A204.1 (cell line): ENCODE measurements at regions not wholly inside any gene's neighbourhood (a gene's known extent, or its start where the extent isn't known, plus 50 kb on each side); places are given as distances from the start of the nearest gene placed in this dataset.

Experiments
- FAIRE-seq: peaks from 2 replicates; lab custom pipeline; 2012; peaks lifted over from hg19 to GRCh38; lab: Jason Lieb, UNC

DNA sequence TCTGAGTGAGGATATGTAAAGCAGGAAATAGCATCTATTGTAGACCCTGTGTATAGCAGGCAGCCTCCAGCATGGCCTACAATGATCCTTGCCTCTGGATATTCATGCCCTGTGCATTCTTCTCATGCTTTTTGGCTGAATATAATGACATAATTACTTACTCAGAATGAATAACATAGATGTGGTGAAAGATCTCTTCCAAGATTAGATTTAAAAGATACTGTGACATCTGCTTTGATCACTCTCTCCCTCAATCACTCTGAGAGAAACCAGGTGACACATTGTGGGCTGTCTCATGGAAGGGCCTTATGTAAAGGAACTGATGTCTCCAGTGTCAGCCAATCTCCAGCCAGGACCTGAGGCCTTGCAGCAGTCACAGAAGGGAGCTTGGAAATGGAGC lies 376.7 kb downstream of the DNAH5 start:
- FAIRE-seq = no peak

DNA sequence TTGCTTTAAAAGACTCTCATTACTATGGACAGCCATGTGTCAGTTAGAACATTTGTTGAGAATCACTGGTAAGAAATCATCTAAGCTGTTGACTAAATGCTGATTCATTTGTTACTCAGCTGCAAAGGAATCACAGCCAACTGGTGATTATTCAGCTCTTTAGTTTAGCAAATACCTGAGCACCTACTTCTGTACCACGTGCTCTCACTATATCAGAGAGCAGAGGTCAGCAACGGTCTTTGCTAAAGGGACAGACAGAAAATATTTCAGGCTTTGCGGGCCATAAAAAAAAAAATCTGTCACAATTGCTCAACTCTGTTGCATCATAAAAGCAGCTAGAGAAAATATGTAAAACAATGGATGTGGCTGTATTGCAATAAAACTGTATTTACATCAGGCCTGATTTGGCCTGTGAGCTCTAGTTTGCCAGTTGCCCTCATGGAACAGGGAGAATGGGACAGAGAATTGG lies 377.6 kb downstream of the DNAH5 start:
- FAIRE-seq = no peak

DNA sequence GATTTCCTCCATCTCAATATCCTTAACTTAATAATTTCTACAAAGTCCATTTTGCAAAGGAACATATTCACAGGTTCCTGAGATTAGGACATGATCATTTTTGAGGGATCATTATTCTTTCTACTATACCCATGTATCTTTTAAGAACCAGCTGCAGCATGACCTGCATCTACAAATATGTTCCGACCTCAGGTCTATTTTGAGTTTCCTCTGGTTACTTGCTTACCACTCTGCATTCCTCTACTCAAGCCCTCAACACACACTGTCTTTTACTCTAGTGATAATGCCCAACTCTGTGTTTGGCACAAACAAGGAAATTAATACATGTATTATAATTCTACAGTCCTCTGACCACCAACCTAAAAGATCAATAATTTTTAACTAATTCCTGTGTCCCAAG lies 386.1 kb downstream of the DNAH5 start:
- no peak for FAIRE-seq

GRCh38 chr5:13553896-13554295 lies 390.6 kb downstream of the DNAH5 start:
- no peak for FAIRE-seq

GRCh38 chr5:13552361-13552760 lies 392.1 kb downstream of the DNAH5 start:
- no peak for FAIRE-seq

GRCh38 chr5:13551645-13552044 lies 392.8 kb downstream of the DNAH5 start:
- no peak for FAIRE-seq

DNA sequence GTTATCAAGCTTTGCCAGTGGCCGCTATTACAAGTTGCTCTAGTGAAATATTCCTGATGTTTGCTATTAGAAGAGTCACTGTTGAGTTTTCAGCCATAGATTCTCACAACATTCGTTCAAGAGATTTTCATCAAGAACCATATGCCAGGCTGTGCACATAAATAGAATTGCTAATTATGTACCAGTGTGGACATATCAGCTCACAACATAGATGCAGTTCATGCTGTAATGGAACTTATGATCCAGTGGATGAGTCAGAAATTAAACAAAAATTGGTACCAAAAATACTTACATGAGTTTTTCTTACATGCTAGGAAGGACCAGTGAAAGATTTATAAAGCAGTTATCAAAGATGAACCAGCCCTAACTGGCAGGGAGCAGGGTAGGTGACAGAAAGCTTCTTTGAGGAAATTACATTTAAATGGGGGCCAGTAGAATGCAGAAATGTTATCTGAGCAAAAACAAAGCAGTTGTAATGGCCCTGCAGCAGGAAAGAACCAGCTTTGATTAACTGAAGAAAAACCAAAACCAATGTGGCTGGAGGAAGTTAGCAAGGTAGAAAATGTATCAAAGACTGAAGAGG lies 404.2 kb downstream of the DNAH5 start:
- no peak for FAIRE-seq

GRCh38 chr5:13536933-13537332 lies 407.6 kb downstream of the DNAH5 start:
- no peak for FAIRE-seq

DNA sequence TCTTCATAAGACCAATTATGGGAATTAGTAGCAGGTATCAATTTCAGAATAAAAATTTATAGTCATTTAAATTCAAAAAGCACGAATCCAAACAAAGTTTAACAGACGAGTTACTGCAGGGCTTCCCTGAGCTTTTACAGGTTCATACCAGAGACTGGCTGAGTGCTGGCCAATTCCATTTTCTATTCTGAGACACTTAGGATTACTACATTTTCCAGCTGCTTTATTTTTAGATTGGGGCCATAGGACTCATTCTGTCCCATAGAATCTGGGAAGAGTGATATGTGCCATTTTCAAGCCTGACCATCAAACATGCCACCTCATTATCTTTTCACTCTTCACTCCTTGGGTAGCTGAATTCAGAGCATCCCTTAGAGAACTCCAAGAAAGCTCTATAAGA lies 410.7 kb downstream of the DNAH5 start:
- FAIRE-seq = no peak

- no peak for FAIRE-seq
These were observed 415.2 kb downstream of the DNAH5 start for GRCh38 chr5:13529300-13529699.

GRCh38 chr5:13524936-13525335 lies 419.6 kb downstream of the DNAH5 start:
- no peak for FAIRE-seq

DNA sequence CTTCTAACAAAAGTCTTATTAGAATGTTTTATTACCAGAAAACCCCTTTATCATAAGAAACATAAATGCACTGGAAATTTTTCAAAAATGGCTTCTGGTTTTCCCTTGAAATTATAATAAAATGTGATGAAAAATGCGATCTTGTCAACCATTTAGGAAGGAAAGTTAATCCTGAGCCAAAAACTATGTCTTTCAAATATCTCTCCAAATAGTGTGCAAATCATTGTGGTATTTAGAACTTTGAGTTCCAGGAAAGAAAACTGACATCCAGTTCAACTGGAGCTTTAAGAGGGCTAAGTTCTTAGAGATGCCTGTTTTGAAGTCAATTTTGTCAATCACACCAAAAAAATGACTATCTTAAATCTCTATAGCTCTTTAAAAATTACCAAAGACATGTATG lies 425.4 kb downstream of the DNAH5 start:
- no peak for FAIRE-seq

DNA sequence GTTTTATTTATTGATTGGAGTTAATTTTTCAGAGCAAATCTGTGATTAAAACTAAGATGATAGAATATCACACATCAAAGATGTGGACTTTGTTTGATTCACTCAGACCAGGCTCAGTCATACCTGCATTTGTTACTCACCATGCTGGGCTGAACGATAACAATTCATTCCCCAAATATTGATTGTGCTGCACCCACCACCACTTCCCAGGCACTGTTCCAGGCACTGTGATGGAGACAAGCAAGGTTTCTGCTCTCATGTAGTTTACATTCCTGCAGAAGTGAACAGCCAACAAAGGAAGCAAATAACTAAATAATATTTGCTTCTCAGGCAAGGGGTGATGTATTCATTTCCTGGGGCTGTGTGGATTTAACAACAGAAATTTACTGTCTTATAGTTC lies 428.3 kb downstream of the DNAH5 start:
- no peak for FAIRE-seq

GRCh38 chr5:13511442-13511841 lies 433.0 kb downstream of the DNAH5 start:
- FAIRE-seq = no peak

GRCh38 chr5:13510616-13511015 lies 433.9 kb downstream of the DNAH5 start:
- no peak for FAIRE-seq

DNA sequence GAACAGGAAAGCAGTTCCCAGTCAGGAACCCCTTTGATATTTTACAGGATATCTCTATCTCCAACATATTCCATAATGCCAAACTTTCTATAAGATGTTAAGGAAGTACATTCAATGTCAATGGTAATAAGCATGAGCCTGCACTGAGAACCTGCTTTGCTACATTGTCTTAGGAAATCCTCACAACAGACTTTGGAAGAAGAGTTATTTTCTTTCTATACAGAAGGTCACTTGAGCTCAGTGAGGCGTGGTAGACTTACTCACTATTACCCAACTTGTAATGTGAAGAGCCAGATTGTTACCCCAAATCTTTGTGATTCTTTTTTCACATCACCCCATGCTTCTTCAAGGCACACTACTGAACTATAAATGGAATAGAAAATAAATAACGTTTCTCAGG lies 435.9 kb downstream of the DNAH5 start:
- FAIRE-seq = no peak

GRCh38 chr5:13505326-13505725 lies 439.2 kb downstream of the DNAH5 start:
- no peak for FAIRE-seq

DNA sequence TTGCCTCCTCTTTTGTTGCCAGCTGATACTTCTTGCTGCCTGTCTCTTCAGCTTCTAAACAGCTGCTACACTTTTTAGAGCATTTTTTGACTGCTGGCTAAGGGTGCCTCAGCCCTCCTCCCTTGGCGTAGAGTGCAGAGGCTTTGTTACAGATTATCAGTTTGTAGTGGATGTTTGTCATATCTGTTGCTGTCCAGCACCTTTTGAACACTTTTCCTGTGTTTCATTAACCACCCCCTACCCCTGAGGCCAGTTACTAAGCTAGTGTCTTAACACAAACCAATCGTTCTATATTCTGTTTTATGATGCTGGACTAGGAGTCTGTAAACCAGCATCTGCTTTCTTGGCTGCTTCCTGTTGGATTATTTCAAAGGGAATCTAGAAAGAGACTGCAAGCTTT lies 441.5 kb downstream of the DNAH5 start:
- no peak for FAIRE-seq

- no peak for FAIRE-seq
These were observed 443.3 kb downstream of the DNAH5 start for GRCh38 chr5:13501176-13501575.

DNA sequence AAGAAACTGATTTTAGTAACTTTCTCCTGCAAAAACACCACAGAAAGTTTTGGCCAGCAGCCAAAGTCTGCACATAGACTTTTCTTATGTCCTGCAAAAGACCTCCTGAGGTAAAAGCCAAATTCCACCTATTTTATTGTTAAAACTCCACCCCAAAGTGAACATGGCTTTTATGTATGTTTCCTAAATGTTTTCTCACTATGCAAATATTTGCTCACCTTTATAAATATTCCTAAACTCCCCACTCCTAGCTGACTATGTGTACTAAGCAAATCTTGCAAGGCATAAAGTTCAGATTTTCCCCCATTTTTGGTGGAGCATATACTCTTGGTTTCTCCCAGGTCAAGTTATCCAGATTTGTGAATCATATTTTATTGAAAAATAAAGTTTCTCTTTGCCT lies 446.2 kb downstream of the DNAH5 start:
- no peak for FAIRE-seq

DNA sequence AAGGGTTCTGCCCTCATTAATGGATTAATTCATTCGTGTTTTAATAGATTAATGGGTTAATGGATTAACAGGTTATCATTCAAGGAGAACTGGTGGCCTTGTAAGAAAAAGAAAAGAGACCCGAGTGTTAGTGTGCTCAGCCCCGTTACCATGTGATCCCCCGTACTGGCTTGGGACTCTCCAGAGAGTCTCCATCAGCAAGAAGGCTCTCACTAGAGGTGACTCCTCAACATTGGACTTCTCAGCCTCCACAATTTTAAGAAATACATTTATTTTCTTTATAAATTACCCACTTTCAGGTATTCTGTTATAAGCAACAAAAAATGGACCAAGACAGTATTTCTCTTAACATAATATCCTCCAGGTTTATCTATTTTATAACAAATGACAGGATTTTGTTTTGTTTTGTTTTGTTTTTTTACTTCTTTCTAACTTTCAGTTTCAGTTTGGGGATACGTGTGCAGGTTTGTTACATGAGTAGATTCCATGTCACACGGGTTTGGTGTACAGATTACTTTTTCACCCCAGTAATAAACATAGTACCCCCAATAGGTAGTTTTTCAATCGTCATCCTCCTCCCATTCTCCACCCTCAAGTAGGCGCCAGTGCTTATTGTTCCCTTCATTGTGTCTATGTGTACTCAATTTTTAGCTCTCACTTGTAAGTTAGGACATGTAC lies 456.1 kb downstream of the DNAH5 start:
- no peak for FAIRE-seq

DNA sequence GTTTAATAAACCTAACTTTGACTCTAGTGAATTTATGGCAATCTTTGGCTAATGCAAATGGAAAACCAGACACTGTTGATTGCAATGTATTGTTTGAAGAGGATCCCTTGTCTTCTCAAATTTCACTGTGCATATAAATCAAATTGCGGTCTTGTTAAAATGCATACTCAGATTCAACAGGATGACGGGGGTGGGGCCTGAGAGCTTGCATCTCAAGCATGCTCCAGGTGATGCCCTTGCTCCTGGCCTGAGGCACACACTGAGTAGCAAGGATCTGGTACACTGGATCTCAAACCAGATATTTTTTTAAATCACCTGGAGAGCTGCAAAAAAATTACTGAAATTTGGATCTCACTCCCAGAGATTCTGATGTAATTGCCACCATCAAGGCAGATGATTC lies 463.7 kb downstream of the DNAH5 start:
- FAIRE-seq = no peak

DNA sequence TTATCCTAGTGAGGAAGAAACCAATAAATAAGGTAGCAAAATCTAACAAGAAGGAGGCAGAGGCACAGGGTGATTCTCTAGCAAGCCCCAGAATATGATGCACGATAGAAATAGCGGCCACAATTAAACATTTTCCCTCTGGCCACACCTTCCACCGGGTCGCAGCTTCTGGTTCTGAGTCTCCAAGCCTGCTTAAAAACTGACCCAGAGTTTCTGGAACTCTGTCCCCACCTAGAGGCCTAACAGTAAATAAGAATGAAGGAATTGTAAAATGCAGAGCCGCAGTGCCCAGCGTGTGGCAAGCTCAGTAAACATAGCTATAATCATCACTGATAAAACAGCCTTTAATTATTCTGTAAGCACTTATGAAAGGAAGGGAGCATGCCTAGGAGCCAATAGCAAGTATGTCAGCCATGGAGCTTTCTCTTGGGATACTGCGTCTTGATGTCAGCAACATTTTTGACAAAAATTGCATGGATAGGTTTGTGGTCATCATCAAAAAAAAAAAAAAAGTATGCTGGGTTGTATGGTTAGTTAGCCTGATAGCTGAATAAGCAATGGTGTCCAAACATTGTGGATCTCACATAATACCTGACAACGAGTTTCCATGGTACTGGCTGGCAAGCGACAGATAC lies 465.5 kb downstream of the DNAH5 start:
- no peak for FAIRE-seq
